SU-DHL-6 (cell line): ENCODE measurements at regions not wholly inside any gene's neighbourhood (a gene's known extent, or its start where the extent isn't known, plus 50 kb on each side); places are given as distances from the start of the nearest gene placed in this dataset.

Source experiments
- H2AFZ ChIP-seq: fragments of 200-600 bp; sonication (generic); 2 replicates; pipeline ENCODE4 v1.6.1; 2014; ENCODE audit warnings: low read depth, mild to moderate bottlenecking, moderate library complexity, mixed read lengths, antibody characterized with exemption, low read length; ENCODE audit not compliant: severe bottlenecking
- H3F3A ChIP-seq: fragments of 200-600 bp; shearing (Covaris generic); 2 replicates; pipeline ENCODE4 v1.6.0; 2016; ENCODE audit warnings: antibody characterized with exemption, mild to moderate bottlenecking; ENCODE audit not compliant: insufficient read depth
- H3K27ac ChIP-seq: fragments of 200-600 bp; sonication (generic); 2 replicates; pipeline ENCODE4 v1.5.1; 2016; ENCODE audit warnings: low read depth, mild to moderate bottlenecking, low read length, moderate library complexity, mixed read lengths
- H3K27me3 ChIP-seq: fragments of 200-600 bp; sonication (generic), shearing (Covaris generic); 2 replicates; pipeline ENCODE4 v1.6.0; 2014; ENCODE audit warnings: mild to moderate bottlenecking, low read length
- H3K36me3 ChIP-seq: fragments of 200-600 bp; sonication (generic); 2 replicates; pipeline ENCODE4 v1.6.1; 2014; ENCODE audit warnings: mild to moderate bottlenecking, low read length, mixed read lengths
- H3K4me2 ChIP-seq: fragments of 300-600, 200-600 bp; shearing (Covaris generic), sonication (generic); 2 replicates; pipeline ENCODE4 v1.6.0; 2014; ENCODE audit warnings: low read length, low read depth, mild to moderate bottlenecking; ENCODE audit not compliant: poor library complexity, severe bottlenecking
- H3K4me3 ChIP-seq: fragments of 200-600 bp; sonication (generic); 2 replicates; pipeline ENCODE4 v1.5.1; 2014; ENCODE audit warnings: antibody characterized with exemption, low read length, mild to moderate bottlenecking, mixed read lengths; ENCODE audit not compliant: insufficient read depth, poor library complexity, severe bottlenecking
- H3K79me2 ChIP-seq: fragments of 200-600 bp; sonication (generic); 2 replicates; pipeline ENCODE4 v1.6.1; 2014; ENCODE audit warnings: mild to moderate bottlenecking, low read length, moderate library complexity; ENCODE audit not compliant: insufficient read depth
- H3K9ac ChIP-seq: fragments of 200-600 bp; sonication (generic); 2 replicates; pipeline ENCODE4 v1.7.0; 2014; ENCODE audit warnings: mild to moderate bottlenecking, low read length
- H3K9me2 ChIP-seq: fragments of 200-600 bp; sonication (generic); replicated peaks from 2 replicates; pipeline ENCODE4 v1.6.1; 2014; ENCODE audit warnings: low read length; ENCODE audit not compliant: insufficient read depth
- H3K9me3 ChIP-seq: fragments of 200-600 bp; sonication (generic); 2 replicates; pipeline ENCODE4 v1.6.1; 2014; ENCODE audit warnings: low read length, mixed read lengths; ENCODE audit not compliant: insufficient read depth
- H4K20me1 ChIP-seq: fragments of 200-600 bp; sonication (generic); 2 replicates; pipeline ENCODE4 v1.6.1; 2014; ENCODE audit warnings: low read depth, mild to moderate bottlenecking, antibody characterized with exemption, low read length, moderate library complexity, mixed read lengths
- EZH2phosphoT487 ChIP-seq: fragments of 200-600 bp; sonication (generic), shearing (Covaris generic); conservative IDR thresholded peaks from 2 replicates; pipeline ENCODE4 v1.6.1; 2018; ENCODE audit warnings: mild to moderate bottlenecking, antibody characterized with exemption, low read length, moderate library complexity, mixed read lengths
- TF ChIP-seq, protein P1 (sequence below): fragments of 200-600 bp; sonication (generic); IDR thresholded peaks from one replicate; pipeline ENCODE4 v1.5.1; 2017; ENCODE audit warnings: antibody characterized with exemption, mild to moderate bottlenecking, low read length, moderate library complexity; ENCODE audit not compliant: insufficient read depth, poor library complexity, severe bottlenecking

DNA sequence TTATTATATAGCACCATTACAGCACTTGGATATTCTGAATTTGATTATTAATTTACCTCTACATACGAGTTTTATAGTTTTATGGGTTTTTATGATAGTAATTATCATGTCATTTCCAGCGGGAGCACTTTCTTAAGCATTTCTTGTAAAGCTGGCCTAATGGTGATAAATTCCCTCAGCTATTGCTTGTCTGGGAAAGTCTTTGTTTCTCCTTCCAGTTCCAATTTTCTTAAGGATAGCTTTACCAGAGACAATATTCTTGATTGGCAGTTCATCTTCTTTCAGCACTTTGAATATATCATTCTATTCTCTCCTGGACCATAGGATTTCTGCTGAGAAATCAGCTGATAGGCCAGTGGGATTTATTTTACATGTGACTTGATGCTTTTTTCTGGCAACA is 505.4 kb downstream of the TMEM232 start:
- Histone ChIP-seq H3K4me2 (no peak overlapping the region), H3K79me2 (no peaks in the 10 kb centered on the region), H3K27ac (no peak overlapping the region), H3K9ac (no peak overlapping the region), H2AFZ (no peak overlapping the region), H3F3A (no peaks in the 10 kb centered on the region), H4K20me1 (no peaks in the 10 kb centered on the region), H3K27me3 (no peaks in the 10 kb centered on the region), H3K36me3 (no peaks in the 10 kb centered on the region), H3K9me2 (no peaks in the 10 kb centered on the region), H3K4me3 (no peak overlapping the region), H3K9me3 (no peaks in the 10 kb centered on the region)
- TF ChIP-seq EZH2phosphoT487: no peak
- TF ChIP-seq, protein P1, sequence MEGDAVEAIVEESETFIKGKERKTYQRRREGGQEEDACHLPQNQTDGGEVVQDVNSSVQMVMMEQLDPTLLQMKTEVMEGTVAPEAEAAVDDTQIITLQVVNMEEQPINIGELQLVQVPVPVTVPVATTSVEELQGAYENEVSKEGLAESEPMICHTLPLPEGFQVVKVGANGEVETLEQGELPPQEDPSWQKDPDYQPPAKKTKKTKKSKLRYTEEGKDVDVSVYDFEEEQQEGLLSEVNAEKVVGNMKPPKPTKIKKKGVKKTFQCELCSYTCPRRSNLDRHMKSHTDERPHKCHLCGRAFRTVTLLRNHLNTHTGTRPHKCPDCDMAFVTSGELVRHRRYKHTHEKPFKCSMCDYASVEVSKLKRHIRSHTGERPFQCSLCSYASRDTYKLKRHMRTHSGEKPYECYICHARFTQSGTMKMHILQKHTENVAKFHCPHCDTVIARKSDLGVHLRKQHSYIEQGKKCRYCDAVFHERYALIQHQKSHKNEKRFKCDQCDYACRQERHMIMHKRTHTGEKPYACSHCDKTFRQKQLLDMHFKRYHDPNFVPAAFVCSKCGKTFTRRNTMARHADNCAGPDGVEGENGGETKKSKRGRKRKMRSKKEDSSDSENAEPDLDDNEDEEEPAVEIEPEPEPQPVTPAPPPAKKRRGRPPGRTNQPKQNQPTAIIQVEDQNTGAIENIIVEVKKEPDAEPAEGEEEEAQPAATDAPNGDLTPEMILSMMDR: no peak

DNA sequence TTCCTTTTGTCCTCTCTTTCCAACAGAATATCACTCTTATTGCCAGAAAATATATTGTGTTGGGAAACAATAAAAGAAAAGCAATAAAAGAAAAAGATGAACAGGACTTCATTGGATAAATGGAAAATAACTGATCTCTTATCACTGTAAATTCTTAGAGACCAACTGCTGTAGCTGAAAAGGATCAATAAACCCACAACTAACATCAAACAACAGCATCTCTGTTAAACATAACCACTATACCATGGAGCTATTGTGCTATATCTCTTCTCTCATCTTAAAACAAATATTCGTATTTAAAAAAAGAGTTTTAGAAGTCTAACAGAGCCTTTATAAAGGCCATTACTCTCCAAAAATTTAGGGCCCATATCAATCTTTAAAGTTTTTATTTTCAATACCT is 502.4 kb downstream of the TMEM232 start:
- Histone ChIP-seq H4K20me1 (no peaks in the 10 kb centered on the region), H2AFZ (no peak overlapping the region), H3K9me2 (no peaks in the 10 kb centered on the region), H3K27me3 (no peaks in the 10 kb centered on the region), H3F3A (no peaks in the 10 kb centered on the region), H3K36me3 (no peaks in the 10 kb centered on the region), H3K9me3 (no peaks in the 10 kb centered on the region), H3K4me2 (no peak overlapping the region), H3K9ac (no peak overlapping the region), H3K27ac (no peak overlapping the region), H3K79me2 (no peaks in the 10 kb centered on the region), H3K4me3 (no peak overlapping the region)
- TF ChIP-seq EZH2phosphoT487: no peak
- TF ChIP-seq, protein P1: no peak

DNA sequence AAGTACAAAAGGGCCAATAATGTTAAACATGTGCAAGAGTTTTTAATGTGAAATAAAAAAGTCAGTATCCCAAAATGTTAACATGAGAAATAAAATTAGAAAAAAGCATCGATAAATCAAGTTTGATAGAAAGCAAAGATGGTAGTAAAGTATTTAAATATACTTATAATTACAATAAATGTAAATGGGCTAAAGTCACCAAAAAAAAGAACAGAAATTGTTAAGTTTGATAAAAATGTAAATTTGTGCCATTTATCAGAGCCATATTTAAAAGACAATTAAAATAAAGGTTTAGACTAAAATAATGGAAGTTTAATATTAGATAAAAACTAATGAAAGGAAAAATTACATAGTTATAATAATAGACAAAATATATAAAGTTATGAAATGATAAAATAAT is 500.5 kb downstream of the TMEM232 start:
- Histone ChIP-seq H3F3A (no peaks in the 10 kb centered on the region), H3K9ac (no peak overlapping the region), H3K9me2 (no peaks in the 10 kb centered on the region), H3K27ac (no peak overlapping the region), H2AFZ (no peak overlapping the region), H3K27me3 (no peaks in the 10 kb centered on the region), H3K9me3 (no peaks in the 10 kb centered on the region), H3K36me3 (no peaks in the 10 kb centered on the region), H3K79me2 (no peaks in the 10 kb centered on the region), H3K4me3 (no peak overlapping the region), H3K4me2 (no peak overlapping the region), H4K20me1 (no peaks in the 10 kb centered on the region)
- TF ChIP-seq EZH2phosphoT487: no peak
- TF ChIP-seq, protein P1: no peak

DNA sequence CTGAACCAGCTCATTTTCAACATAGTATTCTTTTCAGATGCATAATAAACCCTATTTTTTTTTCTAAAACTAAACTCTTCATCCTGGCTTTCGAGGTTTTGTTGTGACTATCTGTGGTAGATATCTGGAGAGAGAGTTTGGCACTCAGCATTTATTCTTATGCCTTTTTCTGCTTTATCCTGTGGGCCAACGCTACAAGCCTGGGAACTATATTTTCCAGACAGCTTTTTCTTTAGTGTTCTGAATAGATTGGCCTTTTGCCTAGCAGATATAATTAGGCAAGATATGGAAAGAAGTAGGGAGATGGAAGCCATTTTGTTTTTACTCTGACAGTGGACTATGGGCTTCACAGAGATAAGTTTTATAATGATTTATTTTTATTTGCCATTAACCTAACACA is 486.7 kb downstream of the TMEM232 start:
- H3K9me2 ChIP-seq: no peaks in the 10 kb centered on the region
- no peak overlapping the region for H3K4me2 ChIP-seq
- H3K4me3 ChIP-seq: no peak overlapping the region
- H3K36me3 ChIP-seq: no peaks in the 10 kb centered on the region
- H3K9me3 ChIP-seq: no peaks in the 10 kb centered on the region
- TF ChIP-seq, protein P1: no peak
- no peak for TF ChIP-seq EZH2phosphoT487
- H3F3A ChIP-seq: no peaks in the 10 kb centered on the region
- no peaks in the 10 kb centered on the region for H3K27me3 ChIP-seq
- no peak overlapping the region for H3K27ac ChIP-seq
- no peak overlapping the region for H2AFZ ChIP-seq
- H3K9ac ChIP-seq: no peak overlapping the region
- H4K20me1 ChIP-seq: no peaks in the 10 kb centered on the region
- H3K79me2 ChIP-seq: no peaks in the 10 kb centered on the region
